OCI-LY3 (cell line): ENCODE measurements at regions not wholly inside any gene's neighbourhood (a gene's known extent, or its start where the extent isn't known, plus 50 kb on each side); places are given as distances from the start of the nearest gene placed in this dataset.

ENCODE experiments used
- CTCF ChIP-seq: fragments of 200-600, 300-600 bp; sonication (generic); IDR thresholded peaks from 2 replicates; pipeline ENCODE4 v1.5.1; 2014; ENCODE audit warnings: antibody characterized with exemption, low read length, low read depth
- EZH2phosphoT487 ChIP-seq: fragments of 200-600 bp; shearing (Covaris generic); IDR thresholded peaks from 2 replicates; pipeline ENCODE4 v1.6.1; 2018; ENCODE audit warnings: antibody characterized with exemption, mixed run types, low read depth

- TF ChIP-seq CTCF, result no peak
- TF ChIP-seq EZH2phosphoT487, result no peak
These were observed 394.7 kb downstream of the BRD1 start for GRCh38 chr22:49432897-49433443.
